Activated naive CD8-positive, alpha-beta T cell (primary cell): ENCODE measurements at regions not wholly inside any gene's neighbourhood (a gene's known extent, or its start where the extent isn't known, plus 50 kb on each side); places are given as distances from the start of the nearest gene placed in this dataset.

ENCODE experiments used
- H3K27ac Mint-ChIP-seq: one replicate; pipeline ENCODE4 v1.8.0; 2021; ENCODE audit warnings: mixed read lengths
- H3K27me3 Mint-ChIP-seq: one replicate; pipeline ENCODE4 v1.8.0; 2021; ENCODE audit warnings: mixed read lengths
- H3K36me3 Mint-ChIP-seq: one replicate; pipeline ENCODE4 v1.8.0; 2021; ENCODE audit warnings: mixed read lengths
- H3K4me1 Mint-ChIP-seq: one replicate; pipeline ENCODE4 v1.8.0; 2021; ENCODE audit warnings: low read depth, mixed read lengths
- H3K4me3 Mint-ChIP-seq: one replicate; pipeline ENCODE4 v1.8.0; 2021; ENCODE audit warnings: mild to moderate bottlenecking, mixed read lengths
- H3K9me3 Mint-ChIP-seq: one replicate; pipeline ENCODE4 v1.8.0; 2021; ENCODE audit warnings: low read depth, mixed read lengths

DNA sequence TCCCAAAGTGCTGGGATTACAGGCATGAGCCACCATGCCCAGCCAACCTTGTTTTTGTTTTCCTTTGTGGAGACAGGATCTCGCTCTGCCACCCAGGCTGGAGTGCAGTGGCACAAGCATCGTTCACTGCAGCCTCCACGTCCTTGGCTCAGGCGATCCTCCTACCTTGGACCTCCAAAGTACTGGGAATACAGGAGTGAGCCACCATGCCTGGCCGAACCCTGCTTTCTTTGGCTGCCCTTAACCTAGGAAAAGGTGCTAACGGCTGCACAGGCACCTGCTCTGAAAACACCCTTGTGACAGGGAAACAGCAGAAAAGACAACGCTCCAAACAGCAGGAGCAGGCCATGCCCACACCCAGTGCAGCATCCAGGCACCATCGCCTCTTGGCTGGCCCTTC is 71.9 kb downstream of the OAT start:
- H3K4me3 Mint-ChIP-seq, result no peak overlapping the region
- peaks cover 1% of the 10 kb centered on the region for H3K27me3 Mint-ChIP-seq
- H3K27ac Mint-ChIP-seq, result no peak overlapping the region
- no peaks in the 10 kb centered on the region for H3K36me3 Mint-ChIP-seq
- no peaks in the 10 kb centered on the region for H3K4me1 Mint-ChIP-seq
- H3K9me3 Mint-ChIP-seq, result no peaks in the 10 kb centered on the region

- Mint-ChIP-seq H3K27ac (no peak overlapping the region), H3K4me1 (peaks cover 2% of the 10 kb centered on the region), H3K9me3 (no peaks in the 10 kb centered on the region), H3K36me3 (no peaks in the 10 kb centered on the region), H3K4me3 (no peak overlapping the region), H3K27me3 (peaks cover 2% of the 10 kb centered on the region)
These were observed 73.2 kb downstream of the OAT start for GRCh38 chr10:124345521-124345920.

- no peak overlapping the region for H3K27ac Mint-ChIP-seq
- peaks cover 2% of the 10 kb centered on the region for H3K27me3 Mint-ChIP-seq
- peaks cover 2% of the 10 kb centered on the region for H3K4me1 Mint-ChIP-seq
- no peaks in the 10 kb centered on the region for H3K9me3 Mint-ChIP-seq
- H3K4me3 Mint-ChIP-seq, result no peak overlapping the region
- no peaks in the 10 kb centered on the region for H3K36me3 Mint-ChIP-seq
These were observed 73.8 kb downstream of the OAT start for GRCh38 chr10:124344931-124345330.

GRCh38 chr10:124344266-124344590 is 74.5 kb downstream of the OAT start:
- no peak overlapping the region for H3K4me3 Mint-ChIP-seq
- H3K4me1 Mint-ChIP-seq, result peaks cover 2% of the 10 kb centered on the region
- no peak overlapping the region for H3K27ac Mint-ChIP-seq
- H3K9me3 Mint-ChIP-seq, result no peaks in the 10 kb centered on the region
- peaks cover 2% of the 10 kb centered on the region for H3K27me3 Mint-ChIP-seq
- H3K36me3 Mint-ChIP-seq, result no peaks in the 10 kb centered on the region

- no peak overlapping the region for H3K4me3 Mint-ChIP-seq
- peaks cover 2% of the 10 kb centered on the region for H3K4me1 Mint-ChIP-seq
- H3K27ac Mint-ChIP-seq, result no peak overlapping the region
- no peaks in the 10 kb centered on the region for H3K36me3 Mint-ChIP-seq
- no peaks in the 10 kb centered on the region for H3K9me3 Mint-ChIP-seq
- peaks cover 2% of the 10 kb centered on the region for H3K27me3 Mint-ChIP-seq
These were observed 75.1 kb downstream of the OAT start for GRCh38 chr10:124343351-124344265.

- Mint-ChIP-seq H3K27me3 (peaks cover 2% of the 10 kb centered on the region), H3K4me3 (no peak overlapping the region), H3K4me1 (peaks cover 2% of the 10 kb centered on the region), H3K27ac (no peak overlapping the region), H3K9me3 (no peaks in the 10 kb centered on the region), H3K36me3 (no peaks in the 10 kb centered on the region)
These were observed 75.9 kb downstream of the OAT start for GRCh38 chr10:124342821-124343170.

DNA sequence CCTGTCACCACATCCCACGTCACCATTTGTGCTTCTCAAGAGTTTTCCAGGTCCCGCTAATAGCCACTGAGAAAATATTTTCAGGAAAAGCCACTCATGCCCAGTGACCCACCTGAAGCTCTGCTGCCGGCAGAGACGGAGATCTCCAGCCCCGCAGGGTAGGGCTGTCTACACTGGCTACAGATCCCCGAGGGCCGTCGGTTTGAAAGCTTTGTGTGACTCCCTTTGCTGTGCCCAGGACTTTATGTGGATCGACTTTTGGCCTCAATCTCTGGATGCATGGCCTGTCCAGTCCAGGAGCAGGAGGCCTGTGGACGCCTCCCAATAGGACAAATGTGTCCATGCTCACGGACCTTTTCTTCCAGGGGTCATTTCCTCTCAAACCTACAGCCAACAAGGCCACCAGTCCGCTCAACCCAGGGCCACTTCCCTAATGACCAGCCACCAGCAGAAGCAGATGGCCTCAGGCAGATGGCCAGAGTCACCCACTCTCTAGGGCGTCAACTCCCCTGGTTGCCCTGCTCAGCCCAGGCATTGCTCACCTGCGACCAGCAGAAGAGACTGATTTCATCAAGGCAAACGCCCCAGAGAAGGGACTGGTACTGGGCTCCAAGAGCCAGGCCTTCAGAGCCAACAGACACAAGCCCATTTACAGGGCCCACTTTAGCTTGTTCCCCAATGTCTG is 76.4 kb downstream of the OAT start:
- Mint-ChIP-seq H3K27me3 (peaks cover 2% of the 10 kb centered on the region), H3K27ac (no peak overlapping the region), H3K36me3 (no peaks in the 10 kb centered on the region), H3K4me3 (no peak overlapping the region), H3K9me3 (no peaks in the 10 kb centered on the region), H3K4me1 (peaks cover 2% of the 10 kb centered on the region)

GRCh38 chr10:124341768-124342135 is 77.0 kb downstream of the OAT start:
- peaks cover 2% of the 10 kb centered on the region for H3K27me3 Mint-ChIP-seq
- H3K36me3 Mint-ChIP-seq, result no peaks in the 10 kb centered on the region
- no peak overlapping the region for H3K27ac Mint-ChIP-seq
- H3K9me3 Mint-ChIP-seq, result no peaks in the 10 kb centered on the region
- peaks cover 2% of the 10 kb centered on the region for H3K4me1 Mint-ChIP-seq
- H3K4me3 Mint-ChIP-seq, result no peak overlapping the region

DNA sequence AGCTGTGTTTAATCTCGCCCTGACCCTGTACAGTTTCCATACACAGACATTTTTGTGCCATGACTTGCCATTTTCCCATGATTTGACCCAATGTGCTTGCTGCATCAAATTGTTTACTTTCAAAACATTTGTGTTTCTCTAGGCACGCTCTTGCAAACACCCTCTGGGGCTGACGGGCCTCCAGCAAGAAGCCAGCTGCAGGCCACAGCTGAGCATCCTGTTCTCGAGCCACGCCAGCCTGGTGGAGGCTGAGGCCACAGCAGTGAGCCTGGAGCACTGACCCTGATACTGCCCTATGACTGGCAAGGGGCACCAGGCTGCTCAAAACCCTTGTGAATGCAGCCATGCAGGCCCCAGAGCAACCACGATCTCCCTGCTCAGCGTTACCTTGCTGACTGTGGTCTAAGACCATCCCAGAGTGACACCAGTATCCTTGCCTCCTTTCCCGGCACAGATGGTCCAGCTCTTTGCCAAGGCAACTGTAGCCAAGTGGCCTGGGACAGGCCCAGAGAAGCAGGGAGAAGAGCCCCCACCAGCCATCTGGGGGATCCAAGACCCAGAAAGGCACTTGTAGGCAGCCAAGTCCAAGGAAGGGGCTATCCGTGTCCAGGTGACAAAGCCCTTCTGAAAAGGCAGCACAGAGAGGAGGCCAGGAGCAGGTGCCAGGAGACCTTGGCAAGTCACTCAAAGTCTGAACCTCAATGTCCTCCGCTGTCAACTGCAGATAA is 78.5 kb downstream of the OAT start:
- Mint-ChIP-seq H3K9me3 (no peaks in the 10 kb centered on the region), H3K4me3 (no peak overlapping the region), H3K4me1 (peaks cover 2% of the 10 kb centered on the region), H3K27ac (no peak overlapping the region), H3K27me3 (peaks cover 2% of the 10 kb centered on the region), H3K36me3 (no peaks in the 10 kb centered on the region)

- peaks cover 2% of the 10 kb centered on the region for H3K4me1 Mint-ChIP-seq
- H3K27ac Mint-ChIP-seq, result no peak overlapping the region
- H3K36me3 Mint-ChIP-seq, result no peaks in the 10 kb centered on the region
- H3K27me3 Mint-ChIP-seq, result peaks cover 2% of the 10 kb centered on the region
- H3K9me3 Mint-ChIP-seq, result no peaks in the 10 kb centered on the region
- no peak overlapping the region for H3K4me3 Mint-ChIP-seq
These were observed 79.3 kb downstream of the OAT start for GRCh38 chr10:124339119-124340032.

DNA sequence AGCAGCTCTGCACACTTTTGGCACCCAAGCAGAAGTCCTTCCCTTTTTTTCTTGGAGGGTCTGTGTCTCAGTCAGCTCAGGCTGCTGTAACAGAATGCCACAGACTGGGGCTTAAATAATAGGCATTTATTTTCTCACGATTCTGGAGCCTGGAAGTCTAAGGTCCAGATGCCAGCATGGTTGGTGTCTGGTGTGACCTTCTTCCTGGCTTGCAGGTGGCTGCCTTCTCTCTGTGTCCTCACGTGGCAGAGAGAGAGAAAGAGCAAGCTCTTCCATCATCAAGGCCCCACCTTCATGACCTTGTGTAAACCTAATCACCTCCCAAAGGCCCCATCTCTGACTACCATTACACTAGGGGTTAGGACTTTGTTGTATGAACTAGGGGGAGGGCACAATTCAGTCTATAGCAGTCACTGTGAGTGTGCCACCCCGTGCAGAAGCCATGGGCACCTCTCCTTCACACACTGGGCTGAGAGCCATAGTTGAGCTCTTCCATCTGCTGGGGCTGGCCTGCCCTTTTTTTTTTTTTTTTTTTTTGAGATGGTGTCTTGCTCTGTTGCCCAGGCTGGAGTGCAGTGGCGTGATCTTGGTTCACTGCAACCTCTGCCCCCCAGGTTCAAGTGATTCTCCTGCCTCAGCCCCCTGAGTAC is 80.3 kb downstream of the OAT start:
- no peaks in the 10 kb centered on the region for H3K36me3 Mint-ChIP-seq
- no peak overlapping the region for H3K27ac Mint-ChIP-seq
- no peaks in the 10 kb centered on the region for H3K9me3 Mint-ChIP-seq
- H3K27me3 Mint-ChIP-seq, result peaks cover 2% of the 10 kb centered on the region
- H3K4me1 Mint-ChIP-seq, result peaks cover 2% of the 10 kb centered on the region
- no peak overlapping the region for H3K4me3 Mint-ChIP-seq

DNA sequence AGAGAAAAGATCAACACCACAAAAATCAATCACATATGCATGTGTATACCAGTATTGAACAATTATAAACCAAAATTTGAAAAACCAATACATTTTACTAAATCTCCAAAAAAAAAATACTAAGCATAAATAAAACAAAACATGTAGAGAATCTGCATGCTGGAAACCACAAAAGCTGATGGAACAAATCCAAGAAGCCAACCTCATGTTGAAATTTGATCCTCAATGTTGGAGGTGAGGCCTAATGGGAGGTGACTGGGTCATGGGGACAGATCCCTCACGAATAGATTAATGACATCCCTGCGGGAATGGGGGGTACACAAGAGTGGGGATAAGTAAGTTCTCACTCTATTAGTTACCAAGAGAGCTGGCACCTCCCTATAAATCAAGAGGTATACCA is 82.5 kb downstream of the OAT start:
- Mint-ChIP-seq H3K4me3 (no peak overlapping the region), H3K9me3 (peaks cover 8% of the 10 kb centered on the region), H3K27me3 (no peaks in the 10 kb centered on the region), H3K27ac (no peak overlapping the region), H3K4me1 (peaks cover 1% of the 10 kb centered on the region), H3K36me3 (peaks cover 3% of the 10 kb centered on the region)

DNA sequence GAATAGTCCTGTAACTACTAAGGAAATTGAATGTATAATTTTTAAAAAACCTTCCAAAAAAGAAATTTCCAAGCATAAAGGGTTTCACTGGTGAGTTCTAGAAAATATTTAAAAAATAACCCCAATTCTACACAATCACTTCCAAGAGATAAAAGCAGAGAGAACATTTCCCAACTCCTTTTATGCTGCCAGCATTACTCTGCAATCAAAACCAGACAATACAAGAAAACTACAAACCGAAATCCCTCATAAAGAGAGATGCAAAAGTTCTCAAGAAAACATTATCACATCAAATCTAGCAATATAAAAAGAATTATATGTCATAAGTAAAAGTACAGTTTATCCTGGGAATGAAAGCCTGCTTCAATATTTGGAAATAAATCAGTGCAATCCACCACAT is 84.8 kb downstream of the OAT start:
- Mint-ChIP-seq H3K4me1 (no peaks in the 10 kb centered on the region), H3K27ac (no peak overlapping the region), H3K9me3 (peaks cover 8% of the 10 kb centered on the region), H3K4me3 (no peak overlapping the region), H3K36me3 (peaks cover 5% of the 10 kb centered on the region), H3K27me3 (no peaks in the 10 kb centered on the region)

DNA sequence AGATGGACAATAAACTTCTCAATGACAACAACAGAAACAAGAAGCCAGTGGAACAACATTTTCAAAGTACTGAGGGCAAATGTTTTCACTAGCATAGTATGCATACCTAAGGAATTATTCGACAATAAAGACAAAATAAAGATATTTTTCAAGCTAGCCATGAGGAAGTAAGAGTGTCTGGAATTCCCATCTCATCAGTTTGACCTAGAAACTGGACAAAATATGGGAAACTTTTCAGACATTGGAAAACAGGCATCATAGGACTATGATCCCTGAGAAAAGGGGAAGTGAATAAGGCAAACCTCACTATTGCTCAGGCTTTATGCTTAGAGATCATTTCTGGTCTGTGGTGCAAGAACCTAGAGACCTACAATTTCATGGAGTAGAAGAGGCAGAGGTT is 86.3 kb downstream of the OAT start:
- Mint-ChIP-seq H3K27me3 (no peaks in the 10 kb centered on the region), H3K9me3 (peaks cover 8% of the 10 kb centered on the region), H3K4me3 (no peak overlapping the region)

More for the DNA sequence above, 86.3 kb downstream of the OAT start:
- H3K36me3 Mint-ChIP-seq, result peaks cover 5% of the 10 kb centered on the region
- no peak overlapping the region for H3K27ac Mint-ChIP-seq
- no peaks in the 10 kb centered on the region for H3K4me1 Mint-ChIP-seq
